ENCODE measurements at regions not wholly inside any gene's neighbourhood (a gene's known extent, or its start where the extent isn't known, plus 50 kb on each side); places are given as distances from the start of the nearest gene placed in this dataset.

- TF ChIP-seq CTCF (IDR thresholded peaks at IDR 0.05) (no peak), EP300 (IDR thresholded peaks at IDR 0.05) (no peak), POLR2A (IDR thresholded peaks at IDR 0.05) (no peak)
Measured at GRCh38 chr2:120892271-120892966, 156.8 kb downstream of the GLI2 start.
